Suprapubic skin (tissue), 4 donors: ENCODE measurements at regions not wholly inside any gene's neighbourhood (a gene's known extent, or its start where the extent isn't known, plus 50 kb on each side); places are given as distances from the start of the nearest gene placed in this dataset.

ENCODE experiments used
- CTCF ChIP-seq, 2 donors: fragments of 200-600 bp in 1 of 2; fragments of 450-650 bp in 1 of 2; sonication (generic) in 1 of 2; IDR thresholded peaks; one replicate each; pipeline ENCODE4 v1.5.1; 2016 to 2019; ENCODE audit warnings: antibody characterized with exemption in 2 of 2, mild to moderate bottlenecking in 1 of 2, moderate library complexity in 1 of 2
- EP300 ChIP-seq: sonication (generic); formaldehyde crosslinking; IDR thresholded peaks from one replicate; pipeline ENCODE4 v1.6.1; 2017; ENCODE audit warnings: antibody characterized with exemption
- POLR2A ChIP-seq, 2 donors: fragments of 450-650 bp; IDR thresholded peaks; one replicate each; pipeline ENCODE4 v1.6.1; 2017; ENCODE audit warnings: antibody characterized with exemption in 2 of 2, mild to moderate bottlenecking in 2 of 2, moderate library complexity in 2 of 2
- POLR2AphosphoS5 ChIP-seq, 3 donors: sonication (generic); formaldehyde crosslinking; IDR thresholded peaks; one replicate each; pipeline ENCODE4 v1.6.1; 2017; ENCODE audit warnings: antibody characterized with exemption in 3 of 3

- no peak for TF ChIP-seq CTCF (IDR thresholded peaks at IDR 0.05)
- no peak for TF ChIP-seq POLR2A (IDR thresholded peaks at IDR 0.05)
- no peak for TF ChIP-seq POLR2AphosphoS5 (IDR thresholded peaks at IDR 0.05)
- no peak for TF ChIP-seq EP300
Measured at GRCh38 chr12:105457026-105457425, 126.5 kb downstream of the C12orf75 start.
